Activated CD8-positive, alpha-beta T cell treated with anti-CD3 and anti-CD28 coated beads for 36 hours (primary cell): ENCODE measurements at regions not wholly inside any gene's neighbourhood (a gene's known extent, or its start where the extent isn't known, plus 50 kb on each side); places are given as distances from the start of the nearest gene placed in this dataset.
"Not testable (repeated sequence)": the region's sequence is repeated elsewhere in the genome, so short reads cannot be mapped to it uniquely, and the experiment has no call there.

Experiments used
- ATAC-seq: fragments of 200-7000 bp; cut with Tn5 transposase; one replicate; pipeline ENCODE4 v1.10.0; 2021; ENCODE audit warnings: mild to moderate bottlenecking, moderate library complexity
- CTCF ChIA-PET: fragments of 350-600 bp; sonication (Branson Sonifier 250); formaldehyde crosslinking; loops from one replicate; lab custom pipeline; 2021; ENCODE audit warnings: antibody characterized with exemption; lab: Charles Lee
- POLR2A ChIA-PET: fragments of 350-600 bp; sonication (Branson Sonifier 250); formaldehyde crosslinking; loops from one replicate; lab custom pipeline; 2021; ENCODE audit warnings: antibody characterized with exemption; lab: Charles Lee
- DNase-seq: peaks from one replicate; pipeline ENCODE4 v3.0.0-alpha.2; 2020
- H3K27ac Mint-ChIP-seq: one replicate; pipeline ENCODE4 v1.8.0; 2021; ENCODE audit warnings: mild to moderate bottlenecking, mixed read lengths
- H3K27me3 Mint-ChIP-seq: one replicate; pipeline ENCODE4 v1.8.0; 2021; ENCODE audit warnings: mixed read lengths
- H3K36me3 Mint-ChIP-seq: one replicate; pipeline ENCODE4 v1.8.0; 2021; ENCODE audit warnings: low read depth, mixed read lengths
- H3K4me1 Mint-ChIP-seq: one replicate; pipeline ENCODE4 v1.8.0; 2021; ENCODE audit warnings: low read depth, mixed read lengths
- H3K4me3 Mint-ChIP-seq: one replicate; pipeline ENCODE4 v1.8.0; 2021; ENCODE audit warnings: mild to moderate bottlenecking, moderate library complexity, mixed read lengths
- H3K9me3 Mint-ChIP-seq: one replicate; pipeline ENCODE4 v1.8.0; 2021; ENCODE audit warnings: mixed read lengths
- intact Hi-C: fragments of 100-400 bp; cut with micrococcal nuclease; formaldehyde crosslinking; loops from one replicate; pipeline ENCODE4 v1.10.0; 2022

GRCh38 chr1:120299433-120300057, 115.3 kb upstream of the NBPF8 start:
- H3K4me1 Mint-ChIP-seq, H3K27me3 Mint-ChIP-seq, H3K4me3 Mint-ChIP-seq, intact Hi-C loops, POLR2A ChIA-PET, CTCF ChIA-PET, H3K9me3 Mint-ChIP-seq, H3K27ac Mint-ChIP-seq, DNase-seq, H3K36me3 Mint-ChIP-seq: not testable (repeated sequence)
- ATAC-seq, result peak; percentile 56

- H3K36me3 Mint-ChIP-seq, H3K27ac Mint-ChIP-seq, POLR2A ChIA-PET: not testable (repeated sequence)
Observed at GRCh38 chr1:120298487-120298886, 116.3 kb upstream of the NBPF8 start.

GRCh38 chr1:120297345-120297953, 117.4 kb upstream of the NBPF8 start:
- ATAC-seq, H3K27ac Mint-ChIP-seq, CTCF ChIA-PET: not testable (repeated sequence)

More at GRCh38 chr1:120298487-120298886, 116.3 kb upstream of the NBPF8 start:
- H3K4me3 Mint-ChIP-seq, intact Hi-C loops, H3K4me1 Mint-ChIP-seq, ATAC-seq, H3K27me3 Mint-ChIP-seq, DNase-seq, CTCF ChIA-PET, H3K9me3 Mint-ChIP-seq: not testable (repeated sequence)

GRCh38 chr1:120290105-120290504, 113.8 kb upstream of the SEC22B start:
- CTCF ChIA-PET, intact Hi-C loops, H3K4me3 Mint-ChIP-seq, POLR2A ChIA-PET, H3K9me3 Mint-ChIP-seq, H3K4me1 Mint-ChIP-seq, H3K27me3 Mint-ChIP-seq, H3K36me3 Mint-ChIP-seq, ATAC-seq, DNase-seq, H3K27ac Mint-ChIP-seq: not testable (repeated sequence)

More at GRCh38 chr1:120297345-120297953, 117.4 kb upstream of the NBPF8 start:
- H3K4me3 Mint-ChIP-seq, H3K36me3 Mint-ChIP-seq, intact Hi-C loops, POLR2A ChIA-PET, H3K9me3 Mint-ChIP-seq, DNase-seq, H3K4me1 Mint-ChIP-seq, H3K27me3 Mint-ChIP-seq: not testable (repeated sequence)

GRCh38 chr1:120289601-120290074, 113.3 kb upstream of the SEC22B start:
- H3K27ac Mint-ChIP-seq, ATAC-seq, POLR2A ChIA-PET, intact Hi-C loops, H3K36me3 Mint-ChIP-seq, DNase-seq, H3K4me1 Mint-ChIP-seq, CTCF ChIA-PET, H3K9me3 Mint-ChIP-seq, H3K27me3 Mint-ChIP-seq, H3K4me3 Mint-ChIP-seq: not testable (repeated sequence)

- H3K4me1 Mint-ChIP-seq, POLR2A ChIA-PET: not testable (repeated sequence)
- peak; percentile 69 for ATAC-seq
Observed at GRCh38 chr1:120288814-120289600, 112.7 kb upstream of the SEC22B start.

GRCh38 chr1:120288167-120288566, 111.8 kb upstream of the SEC22B start:
- not testable (repeated sequence) for H3K27me3 Mint-ChIP-seq

More at GRCh38 chr1:120288814-120289600, 112.7 kb upstream of the SEC22B start:
- DNase-seq, H3K36me3 Mint-ChIP-seq, H3K4me3 Mint-ChIP-seq, H3K27ac Mint-ChIP-seq, H3K9me3 Mint-ChIP-seq, H3K27me3 Mint-ChIP-seq, intact Hi-C loops, CTCF ChIA-PET: not testable (repeated sequence)

GRCh38 chr1:120282744-120283464, 106.6 kb upstream of the SEC22B start:
- ATAC-seq, H3K4me3 Mint-ChIP-seq, H3K27me3 Mint-ChIP-seq, DNase-seq, H3K9me3 Mint-ChIP-seq, H3K27ac Mint-ChIP-seq, H3K4me1 Mint-ChIP-seq, POLR2A ChIA-PET, H3K36me3 Mint-ChIP-seq, CTCF ChIA-PET, intact Hi-C loops: not testable (repeated sequence)

More at GRCh38 chr1:120288167-120288566, 111.8 kb upstream of the SEC22B start:
- H3K36me3 Mint-ChIP-seq, DNase-seq, H3K9me3 Mint-ChIP-seq, H3K4me3 Mint-ChIP-seq, CTCF ChIA-PET, intact Hi-C loops, H3K27ac Mint-ChIP-seq, H3K4me1 Mint-ChIP-seq, POLR2A ChIA-PET: not testable (repeated sequence)
- ATAC-seq, result peak; percentile 77

- H3K27me3 Mint-ChIP-seq, H3K36me3 Mint-ChIP-seq, H3K4me1 Mint-ChIP-seq, H3K4me3 Mint-ChIP-seq, H3K9me3 Mint-ChIP-seq, H3K27ac Mint-ChIP-seq, POLR2A ChIA-PET, DNase-seq, ATAC-seq, CTCF ChIA-PET, intact Hi-C loops: not testable (repeated sequence)
Observed at GRCh38 chr1:120278259-120278610, 101.9 kb upstream of the SEC22B start.

GRCh38 chr1:120277428-120278258, 101.3 kb upstream of the SEC22B start:
- ATAC-seq, CTCF ChIA-PET, H3K9me3 Mint-ChIP-seq, H3K36me3 Mint-ChIP-seq, H3K4me1 Mint-ChIP-seq, DNase-seq, intact Hi-C loops, H3K27me3 Mint-ChIP-seq, POLR2A ChIA-PET, H3K27ac Mint-ChIP-seq, H3K4me3 Mint-ChIP-seq: not testable (repeated sequence)

- H3K4me3 Mint-ChIP-seq, intact Hi-C loops, H3K36me3 Mint-ChIP-seq, H3K4me1 Mint-ChIP-seq, H3K27me3 Mint-ChIP-seq, POLR2A ChIA-PET, ATAC-seq, H3K9me3 Mint-ChIP-seq, DNase-seq, CTCF ChIA-PET, H3K27ac Mint-ChIP-seq: not testable (repeated sequence)
Observed at GRCh38 chr1:120276710-120277109, 100.4 kb upstream of the SEC22B start.
